SK-N-SH (cell line): ENCODE measurements at regions not wholly inside any gene's neighbourhood (a gene's known extent, or its start where the extent isn't known, plus 50 kb on each side); places are given as distances from the start of the nearest gene placed in this dataset.

Experiments
- GABPA ChIP-seq: IDR thresholded peaks from 2 replicates; pipeline ENCODE4 v1.4.0; 2012; ENCODE audit warnings: low read depth, mild to moderate bottlenecking
- POLR2AphosphoS5 ChIP-seq: IDR thresholded peaks from 2 replicates; pipeline ENCODE4 v1.6.1; 2012; ENCODE audit warnings: low read depth, low read length
- RAD21 ChIP-seq: IDR thresholded peaks from 2 replicates; pipeline ENCODE4 v1.6.1; 2012; ENCODE audit warnings: mild to moderate bottlenecking, low read length
- TEAD4 ChIP-seq: IDR thresholded peaks from 2 replicates; pipeline ENCODE4 v1.4.0; 2012; ENCODE audit warnings: mild to moderate bottlenecking, borderline replicate concordance; ENCODE audit not compliant: insufficient read depth
- TF ChIP-seq, protein P1 (sequence below): IDR thresholded peaks from 2 replicates; pipeline ENCODE4 v1.4.0; 2012; ENCODE audit warnings: low read depth, borderline replicate concordance
- TF ChIP-seq, protein P2 (sequence below): IDR thresholded peaks from 2 replicates; pipeline ENCODE4 v1.6.1; 2012; ENCODE audit warnings: mild to moderate bottlenecking, low read depth, low read length, moderate library complexity
- TF ChIP-seq, protein P3 (sequence below): fragments of 200-600 bp; sonication (generic); IDR thresholded peaks from 2 replicates; pipeline ENCODE4 v1.6.1; 2017; ENCODE audit warnings: antibody characterized with exemption, mild to moderate bottlenecking, moderate library complexity

DNA sequence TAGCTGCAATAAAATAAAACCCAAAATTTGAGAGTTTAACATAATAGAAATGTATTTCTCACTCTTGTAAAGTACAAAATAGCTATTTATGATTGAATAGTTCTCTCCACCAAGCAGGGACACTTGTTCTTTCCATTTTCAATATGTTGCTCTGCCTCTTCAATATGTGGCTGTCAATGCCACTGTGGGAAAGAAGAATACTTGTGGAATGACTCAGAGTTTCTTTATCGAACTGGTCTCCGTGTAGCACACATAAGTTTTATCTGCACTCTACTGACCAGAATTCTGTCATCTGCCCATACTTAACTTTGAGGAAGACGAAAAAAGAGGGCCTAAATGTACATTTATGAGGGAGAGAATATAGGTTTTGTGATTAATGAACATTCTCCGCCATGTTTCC lies 256.9 kb downstream of the ATXN7L3B start:
- TF ChIP-seq, protein P1, sequence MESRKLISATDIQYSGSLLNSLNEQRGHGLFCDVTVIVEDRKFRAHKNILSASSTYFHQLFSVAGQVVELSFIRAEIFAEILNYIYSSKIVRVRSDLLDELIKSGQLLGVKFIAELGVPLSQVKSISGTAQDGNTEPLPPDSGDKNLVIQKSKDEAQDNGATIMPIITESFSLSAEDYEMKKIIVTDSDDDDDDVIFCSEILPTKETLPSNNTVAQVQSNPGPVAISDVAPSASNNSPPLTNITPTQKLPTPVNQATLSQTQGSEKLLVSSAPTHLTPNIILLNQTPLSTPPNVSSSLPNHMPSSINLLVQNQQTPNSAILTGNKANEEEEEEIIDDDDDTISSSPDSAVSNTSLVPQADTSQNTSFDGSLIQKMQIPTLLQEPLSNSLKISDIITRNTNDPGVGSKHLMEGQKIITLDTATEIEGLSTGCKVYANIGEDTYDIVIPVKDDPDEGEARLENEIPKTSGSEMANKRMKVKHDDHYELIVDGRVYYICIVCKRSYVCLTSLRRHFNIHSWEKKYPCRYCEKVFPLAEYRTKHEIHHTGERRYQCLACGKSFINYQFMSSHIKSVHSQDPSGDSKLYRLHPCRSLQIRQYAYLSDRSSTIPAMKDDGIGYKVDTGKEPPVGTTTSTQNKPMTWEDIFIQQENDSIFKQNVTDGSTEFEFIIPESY: no peak
- TF ChIP-seq GABPA (no peak), POLR2AphosphoS5 (no peak), TEAD4 (no peak), RAD21 (no peak)
- TF ChIP-seq, protein P2, sequence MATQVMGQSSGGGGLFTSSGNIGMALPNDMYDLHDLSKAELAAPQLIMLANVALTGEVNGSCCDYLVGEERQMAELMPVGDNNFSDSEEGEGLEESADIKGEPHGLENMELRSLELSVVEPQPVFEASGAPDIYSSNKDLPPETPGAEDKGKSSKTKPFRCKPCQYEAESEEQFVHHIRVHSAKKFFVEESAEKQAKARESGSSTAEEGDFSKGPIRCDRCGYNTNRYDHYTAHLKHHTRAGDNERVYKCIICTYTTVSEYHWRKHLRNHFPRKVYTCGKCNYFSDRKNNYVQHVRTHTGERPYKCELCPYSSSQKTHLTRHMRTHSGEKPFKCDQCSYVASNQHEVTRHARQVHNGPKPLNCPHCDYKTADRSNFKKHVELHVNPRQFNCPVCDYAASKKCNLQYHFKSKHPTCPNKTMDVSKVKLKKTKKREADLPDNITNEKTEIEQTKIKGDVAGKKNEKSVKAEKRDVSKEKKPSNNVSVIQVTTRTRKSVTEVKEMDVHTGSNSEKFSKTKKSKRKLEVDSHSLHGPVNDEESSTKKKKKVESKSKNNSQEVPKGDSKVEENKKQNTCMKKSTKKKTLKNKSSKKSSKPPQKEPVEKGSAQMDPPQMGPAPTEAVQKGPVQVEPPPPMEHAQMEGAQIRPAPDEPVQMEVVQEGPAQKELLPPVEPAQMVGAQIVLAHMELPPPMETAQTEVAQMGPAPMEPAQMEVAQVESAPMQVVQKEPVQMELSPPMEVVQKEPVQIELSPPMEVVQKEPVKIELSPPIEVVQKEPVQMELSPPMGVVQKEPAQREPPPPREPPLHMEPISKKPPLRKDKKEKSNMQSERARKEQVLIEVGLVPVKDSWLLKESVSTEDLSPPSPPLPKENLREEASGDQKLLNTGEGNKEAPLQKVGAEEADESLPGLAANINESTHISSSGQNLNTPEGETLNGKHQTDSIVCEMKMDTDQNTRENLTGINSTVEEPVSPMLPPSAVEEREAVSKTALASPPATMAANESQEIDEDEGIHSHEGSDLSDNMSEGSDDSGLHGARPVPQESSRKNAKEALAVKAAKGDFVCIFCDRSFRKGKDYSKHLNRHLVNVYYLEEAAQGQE: no peak
- TF ChIP-seq, protein P3, sequence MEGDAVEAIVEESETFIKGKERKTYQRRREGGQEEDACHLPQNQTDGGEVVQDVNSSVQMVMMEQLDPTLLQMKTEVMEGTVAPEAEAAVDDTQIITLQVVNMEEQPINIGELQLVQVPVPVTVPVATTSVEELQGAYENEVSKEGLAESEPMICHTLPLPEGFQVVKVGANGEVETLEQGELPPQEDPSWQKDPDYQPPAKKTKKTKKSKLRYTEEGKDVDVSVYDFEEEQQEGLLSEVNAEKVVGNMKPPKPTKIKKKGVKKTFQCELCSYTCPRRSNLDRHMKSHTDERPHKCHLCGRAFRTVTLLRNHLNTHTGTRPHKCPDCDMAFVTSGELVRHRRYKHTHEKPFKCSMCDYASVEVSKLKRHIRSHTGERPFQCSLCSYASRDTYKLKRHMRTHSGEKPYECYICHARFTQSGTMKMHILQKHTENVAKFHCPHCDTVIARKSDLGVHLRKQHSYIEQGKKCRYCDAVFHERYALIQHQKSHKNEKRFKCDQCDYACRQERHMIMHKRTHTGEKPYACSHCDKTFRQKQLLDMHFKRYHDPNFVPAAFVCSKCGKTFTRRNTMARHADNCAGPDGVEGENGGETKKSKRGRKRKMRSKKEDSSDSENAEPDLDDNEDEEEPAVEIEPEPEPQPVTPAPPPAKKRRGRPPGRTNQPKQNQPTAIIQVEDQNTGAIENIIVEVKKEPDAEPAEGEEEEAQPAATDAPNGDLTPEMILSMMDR: no peak
